ENCODE measurements at regions not wholly inside any gene's neighbourhood (a gene's known extent, or its start where the extent isn't known, plus 50 kb on each side); places are given as distances from the start of the nearest gene placed in this dataset.

DNA sequence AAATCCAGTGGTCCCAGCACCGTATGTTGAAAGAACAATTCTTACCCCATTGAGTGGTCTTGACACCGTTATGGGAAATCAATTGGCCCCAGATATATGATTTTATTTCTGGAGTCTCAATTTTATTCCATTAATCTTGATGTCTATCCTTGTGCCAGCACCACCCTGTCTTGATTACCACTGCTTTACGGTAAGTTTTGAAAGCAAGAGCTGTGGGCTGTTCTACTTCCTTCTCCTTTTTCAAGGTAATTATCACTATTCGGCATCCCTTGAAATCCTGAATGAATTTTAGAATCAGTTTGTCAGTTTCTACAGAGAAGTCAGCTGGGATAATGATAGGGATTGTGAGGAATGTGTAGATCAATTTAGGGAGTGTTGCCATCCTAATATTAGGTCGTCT is 160.8 kb upstream of the SFSWAP start:
- Histone ChIP-seq H3K36me3 (replicated peaks in 1 of 2) (no peaks in the 10 kb centered on the region), H3K4me3 (no peak overlapping the region), H3K27me3 (no peaks in the 10 kb centered on the region), H3K4me1 (replicated peaks in 1 of 2) (no peaks in the 10 kb centered on the region), H3K9me3 (replicated peaks in 1 of 3) (no peaks in the 10 kb centered on the region), H3K27ac (no peak overlapping the region)
- no peak for DNase-seq
- intact Hi-C loops (cut with DNase I) = no loop called here
- WGBS, 4 donors = 61 to 73% (median 64%) methylated on average over 5 of the region's 5 CpGs
- TF ChIP-seq, protein P1, sequence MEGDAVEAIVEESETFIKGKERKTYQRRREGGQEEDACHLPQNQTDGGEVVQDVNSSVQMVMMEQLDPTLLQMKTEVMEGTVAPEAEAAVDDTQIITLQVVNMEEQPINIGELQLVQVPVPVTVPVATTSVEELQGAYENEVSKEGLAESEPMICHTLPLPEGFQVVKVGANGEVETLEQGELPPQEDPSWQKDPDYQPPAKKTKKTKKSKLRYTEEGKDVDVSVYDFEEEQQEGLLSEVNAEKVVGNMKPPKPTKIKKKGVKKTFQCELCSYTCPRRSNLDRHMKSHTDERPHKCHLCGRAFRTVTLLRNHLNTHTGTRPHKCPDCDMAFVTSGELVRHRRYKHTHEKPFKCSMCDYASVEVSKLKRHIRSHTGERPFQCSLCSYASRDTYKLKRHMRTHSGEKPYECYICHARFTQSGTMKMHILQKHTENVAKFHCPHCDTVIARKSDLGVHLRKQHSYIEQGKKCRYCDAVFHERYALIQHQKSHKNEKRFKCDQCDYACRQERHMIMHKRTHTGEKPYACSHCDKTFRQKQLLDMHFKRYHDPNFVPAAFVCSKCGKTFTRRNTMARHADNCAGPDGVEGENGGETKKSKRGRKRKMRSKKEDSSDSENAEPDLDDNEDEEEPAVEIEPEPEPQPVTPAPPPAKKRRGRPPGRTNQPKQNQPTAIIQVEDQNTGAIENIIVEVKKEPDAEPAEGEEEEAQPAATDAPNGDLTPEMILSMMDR (IDR thresholded peaks at IDR 0.05) = no peak
- no peak for TF ChIP-seq POLR2A (IDR thresholded peaks at IDR 0.05)

DNA sequence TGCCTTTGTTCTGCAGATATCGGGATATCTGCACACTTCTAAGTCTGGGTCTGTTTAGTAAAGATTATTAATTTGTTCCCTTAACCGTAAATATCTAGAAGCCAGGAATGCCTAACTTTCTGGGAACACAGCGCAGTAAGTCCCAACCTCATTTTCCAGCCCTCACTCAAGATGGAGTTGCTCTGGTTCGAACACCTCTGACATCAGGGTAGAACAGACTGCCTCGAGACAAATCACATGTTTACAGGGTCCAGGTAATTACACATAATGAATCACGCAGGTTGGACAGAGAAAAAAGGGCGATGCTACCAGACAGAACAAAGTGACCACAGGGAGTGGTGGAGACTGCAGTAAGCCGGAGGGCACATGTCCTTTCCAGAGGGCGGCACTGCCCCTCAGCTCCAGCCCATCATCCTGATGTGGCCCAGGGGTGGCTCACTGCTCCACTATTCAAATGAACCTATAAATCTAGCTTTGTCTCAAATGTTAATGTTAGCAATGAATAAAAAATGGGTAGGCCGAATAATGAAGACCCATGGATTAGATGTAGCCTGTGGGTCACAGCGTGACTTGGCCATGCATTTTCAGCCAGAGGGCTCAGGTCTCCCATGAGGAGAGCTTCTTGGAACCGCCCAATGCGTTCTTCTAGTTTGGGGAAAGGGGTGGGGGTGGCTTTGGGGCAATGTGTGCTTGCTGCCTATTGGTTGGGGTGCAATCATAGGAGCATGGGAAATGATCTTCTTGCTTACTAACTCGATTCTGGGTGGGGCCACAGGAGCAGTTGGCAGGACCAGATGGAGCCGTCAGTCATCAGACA is 159.0 kb upstream of the SFSWAP start:
- no peak for DNase-seq
- H3K27me3 ChIP-seq = no peaks in the 10 kb centered on the region
- no peaks in the 10 kb centered on the region for H3K9me3 ChIP-seq (replicated peaks in 1 of 3)
- no peak overlapping the region for H3K4me3 ChIP-seq
- WGBS, 4 donors = 73 to 86% (median 84%) methylated on average over 15 of the region's 15 CpGs
- H3K36me3 ChIP-seq (replicated peaks in 1 of 2) = no peaks in the 10 kb centered on the region
- H3K4me1 ChIP-seq (replicated peaks in 1 of 2) = no peaks in the 10 kb centered on the region
- H3K27ac ChIP-seq = no peak overlapping the region
- no peak for TF ChIP-seq POLR2A (IDR thresholded peaks at IDR 0.05)
- TF ChIP-seq, protein P1 (IDR thresholded peaks at IDR 0.05) = no peak
- intact Hi-C loops (cut with DNase I) = no loop called here

DNA sequence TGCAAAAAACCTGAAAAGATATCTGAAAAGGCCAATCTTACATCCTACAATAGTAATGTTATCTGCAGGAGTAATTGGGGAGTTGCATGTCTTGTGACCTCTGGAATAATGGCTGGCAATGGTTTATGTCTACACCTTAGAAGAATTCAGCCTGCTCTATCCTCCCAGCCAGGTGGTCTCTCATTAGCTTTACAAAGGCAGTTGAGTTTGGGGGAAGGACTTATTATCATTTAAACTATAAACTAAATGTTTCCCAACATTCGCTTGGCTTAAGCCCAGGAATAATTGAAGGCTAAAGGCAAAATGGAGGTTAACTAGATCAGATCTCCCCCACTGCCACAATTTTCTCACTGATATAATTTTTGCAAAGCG is 158.4 kb upstream of the SFSWAP start:
- WGBS, 4 donors = 73 to 91% (median 82%) methylated on average over 2 of the region's 2 CpGs
- no peak overlapping the region for H3K27ac ChIP-seq

DNA sequence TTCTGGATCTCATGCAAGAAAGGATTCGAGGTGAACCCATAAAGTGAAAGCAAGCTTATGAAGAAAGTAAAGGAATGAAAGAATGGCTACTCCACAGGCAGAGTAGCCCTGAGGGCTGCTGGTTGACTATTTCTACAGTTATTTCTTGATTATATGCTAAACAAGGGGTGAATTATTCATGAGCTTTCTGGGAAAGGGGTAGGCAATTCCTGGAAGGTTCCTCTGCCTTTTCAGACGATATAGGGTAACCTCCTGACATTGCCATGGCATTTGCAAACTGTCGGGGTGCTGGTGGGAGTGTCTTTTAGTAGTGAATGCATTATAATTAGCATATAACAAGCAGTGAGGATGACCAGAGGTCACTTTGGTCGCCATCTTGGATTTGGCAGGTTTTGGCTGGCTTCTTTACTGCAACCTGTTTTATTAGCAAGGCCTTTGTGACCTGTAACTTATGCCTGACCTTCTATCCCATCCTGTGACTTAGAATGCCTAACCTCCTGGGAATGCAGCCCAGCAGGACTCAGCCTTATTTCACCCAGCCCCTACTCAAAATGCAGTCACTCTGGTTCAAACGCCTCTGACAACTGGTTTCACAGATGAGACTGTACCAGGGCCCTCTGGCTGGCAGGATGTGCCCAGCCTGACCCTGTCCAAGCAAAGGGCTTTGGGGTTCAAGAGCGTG is 157.7 kb upstream of the SFSWAP start:
- H3K4me1 ChIP-seq (replicated peaks in 1 of 2) = no peaks in the 10 kb centered on the region

More for the DNA sequence above, 158.4 kb upstream of the SFSWAP start:
- Histone ChIP-seq H3K27me3 (no peaks in the 10 kb centered on the region), H3K9me3 (replicated peaks in 1 of 3) (no peaks in the 10 kb centered on the region), H3K36me3 (replicated peaks in 1 of 2) (no peaks in the 10 kb centered on the region), H3K4me1 (replicated peaks in 1 of 2) (no peaks in the 10 kb centered on the region), H3K4me3 (no peak overlapping the region)
- no peak for TF ChIP-seq POLR2A (IDR thresholded peaks at IDR 0.05)
- TF ChIP-seq, protein P1 (IDR thresholded peaks at IDR 0.05) = no peak
- DNase-seq = no peak
- intact Hi-C loops (cut with DNase I) = no loop called here

More for the DNA sequence above, 157.7 kb upstream of the SFSWAP start:
- Histone ChIP-seq H3K27me3 (no peaks in the 10 kb centered on the region), H3K36me3 (replicated peaks in 1 of 2) (no peaks in the 10 kb centered on the region), H3K9me3 (replicated peaks in 1 of 3) (no peaks in the 10 kb centered on the region), H3K4me3 (no peak overlapping the region), H3K27ac (no peak overlapping the region)
- no peak for DNase-seq
- 75 to 86% (median 78%) methylated on average over 5 to 6 of the region's 6 CpGs for WGBS, 4 donors
- no peak for TF ChIP-seq POLR2A (IDR thresholded peaks at IDR 0.05)
- TF ChIP-seq, protein P1 (IDR thresholded peaks at IDR 0.05) = no peak
- intact Hi-C loops (cut with DNase I) = no loop called here

All from adrenal gland (tissue), 9 donors.